AG04450 (cell line): ENCODE measurements at regions not wholly inside any gene's neighbourhood (a gene's known extent, or its start where the extent isn't known, plus 50 kb on each side); places are given as distances from the start of the nearest gene placed in this dataset.

Experiments used
- CTCF ChIA-PET: fragments of 300-600, 350-600 bp; formaldehyde crosslinking; extraction: SDS; loops from one replicate; lab custom pipeline; 2022; ENCODE audit warnings: antibody characterized with exemption, inconsistent platforms; lab: Charles Lee
- POLR2A ChIA-PET: fragments of 350-600 bp; formaldehyde crosslinking; extraction: SDS; loops from one replicate; lab custom pipeline; 2021; ENCODE audit warnings: antibody characterized with exemption, inconsistent platforms; lab: Yijun Ruan, JAX
- DNase-seq: peaks from one replicate; pipeline ENCODE4 v3.0.0-alpha.2; 2011; ENCODE audit warnings: low read depth, low spot score
- H3K27ac ChIP-seq: one replicate; pipeline ENCODE4 v1.5.1; 2012; ENCODE audit warnings: low read depth, low read length, control low read depth
- H3K27me3 ChIP-seq: one replicate; pipeline ENCODE4 v1.6.0; 2012; ENCODE audit warnings: low read length; ENCODE audit not compliant: control insufficient read depth, insufficient read depth
- H3K4me3 ChIP-seq: 2 replicates; pipeline ENCODE4 v1.5.1; 2011; ENCODE audit warnings: mild to moderate bottlenecking, low read depth, low read length, control low read depth
- H3K9me3 ChIP-seq: 2 replicates; pipeline ENCODE4 v1.5.1; 2012; ENCODE audit warnings: low read length; ENCODE audit not compliant: control insufficient read depth, insufficient read depth
- CTCF ChIP-seq: IDR thresholded peaks from 2 replicates; pipeline ENCODE4 v1.5.1; 2011; ENCODE audit warnings: low read depth, low read length, control low read depth, inconsistent platforms

GRCh38 chr2:12083713-12084419 is 337.4 kb downstream of the LPIN1 start:
- no peak overlapping the region for H3K27ac ChIP-seq
- no peaks in the 10 kb centered on the region for H3K9me3 ChIP-seq
- ChIA-PET CTCF (no interaction called here), POLR2A (no interaction called here)
- no peak for TF ChIP-seq CTCF
- DNase-seq, result no peak
- H3K27me3 ChIP-seq, result peaks cover 2% of the 10 kb centered on the region
- H3K4me3 ChIP-seq, result no peak overlapping the region

GRCh38 chr2:12087175-12087574 is 340.7 kb downstream of the LPIN1 start:
- ChIA-PET POLR2A (no interaction called here), CTCF (no interaction called here)
- no peak overlapping the region for H3K27ac ChIP-seq
- no peaks in the 10 kb centered on the region for H3K9me3 ChIP-seq
- DNase-seq, result no peak
- H3K27me3 ChIP-seq, result peaks cover 2% of the 10 kb centered on the region
- no peak overlapping the region for H3K4me3 ChIP-seq
- no peak for TF ChIP-seq CTCF

- no peak for DNase-seq
Measured at GRCh38 chr2:12087671-12088380, 341.4 kb downstream of the LPIN1 start.

GRCh38 chr2:12089001-12089400 is 342.6 kb downstream of the LPIN1 start:
- ChIA-PET POLR2A (no interaction called here), CTCF (no interaction called here)
- TF ChIP-seq CTCF, result no peak
- DNase-seq, result no peak
- H3K27ac ChIP-seq, result no peak overlapping the region
- peaks cover 2% of the 10 kb centered on the region for H3K27me3 ChIP-seq
- no peaks in the 10 kb centered on the region for H3K9me3 ChIP-seq
- H3K4me3 ChIP-seq, result no peak overlapping the region

More at GRCh38 chr2:12087671-12088380, 341.4 kb downstream of the LPIN1 start:
- H3K27ac ChIP-seq, result no peak overlapping the region
- H3K4me3 ChIP-seq, result no peak overlapping the region
- no peaks in the 10 kb centered on the region for H3K9me3 ChIP-seq
- TF ChIP-seq CTCF, result no peak
- CTCF ChIA-PET, result no interaction called here
- POLR2A ChIA-PET, result interaction anchor here (0.6 kb wide), 1 partner anchor 1231 kb away, joined by 3 read pairs; no protein-coding TSS in a partner anchor
- H3K27me3 ChIP-seq, result peaks cover 2% of the 10 kb centered on the region

- no peak for DNase-seq
- Histone ChIP-seq H3K27me3 (peaks cover 2% of the 10 kb centered on the region), H3K4me3 (no peak overlapping the region), H3K9me3 (no peaks in the 10 kb centered on the region), H3K27ac (no peak overlapping the region)
- POLR2A ChIA-PET, result no interaction called here
- CTCF ChIA-PET, result no interaction called here
- TF ChIP-seq CTCF, result no peak
Measured at GRCh38 chr2:12089496-12089895, 343.1 kb downstream of the LPIN1 start.
